HG03103 (cell line): ENCODE measurements at regions not wholly inside any gene's neighbourhood (a gene's known extent, or its start where the extent isn't known, plus 50 kb on each side); places are given as distances from the start of the nearest gene placed in this dataset.
"Not testable (repeated sequence)": the region's sequence is repeated elsewhere in the genome, so short reads cannot be mapped to it uniquely, and the experiment has no call there.

ENCODE experiments used
- ATAC-seq: cut with Tn5 transposase; IDR thresholded peaks from one replicate; pipeline ENCODE4 v1.9.1; 2021; ENCODE audit warnings: low read depth; ENCODE audit not compliant: unreplicated experiment

DNA sequence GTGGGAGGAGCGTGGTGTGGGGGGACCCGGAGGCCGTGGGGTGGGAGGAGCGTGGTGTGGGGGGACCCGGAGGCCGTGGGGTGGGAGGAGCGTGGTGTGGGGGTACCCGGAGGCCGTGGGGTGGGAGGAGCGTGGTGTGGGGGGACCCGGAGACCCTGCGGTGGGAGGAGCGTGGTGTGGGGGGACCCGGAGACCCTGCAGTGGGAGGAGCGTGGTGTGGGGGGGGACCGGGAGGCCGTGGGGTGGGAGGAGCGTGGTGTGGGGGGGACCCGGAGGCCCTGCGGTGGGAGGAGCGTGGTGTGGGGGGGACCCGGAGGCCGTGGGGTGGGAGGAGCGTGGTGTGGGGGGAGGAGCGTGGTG lies 203.5 kb downstream of the DLL1 start:
- ATAC-seq: not testable (repeated sequence)

DNA sequence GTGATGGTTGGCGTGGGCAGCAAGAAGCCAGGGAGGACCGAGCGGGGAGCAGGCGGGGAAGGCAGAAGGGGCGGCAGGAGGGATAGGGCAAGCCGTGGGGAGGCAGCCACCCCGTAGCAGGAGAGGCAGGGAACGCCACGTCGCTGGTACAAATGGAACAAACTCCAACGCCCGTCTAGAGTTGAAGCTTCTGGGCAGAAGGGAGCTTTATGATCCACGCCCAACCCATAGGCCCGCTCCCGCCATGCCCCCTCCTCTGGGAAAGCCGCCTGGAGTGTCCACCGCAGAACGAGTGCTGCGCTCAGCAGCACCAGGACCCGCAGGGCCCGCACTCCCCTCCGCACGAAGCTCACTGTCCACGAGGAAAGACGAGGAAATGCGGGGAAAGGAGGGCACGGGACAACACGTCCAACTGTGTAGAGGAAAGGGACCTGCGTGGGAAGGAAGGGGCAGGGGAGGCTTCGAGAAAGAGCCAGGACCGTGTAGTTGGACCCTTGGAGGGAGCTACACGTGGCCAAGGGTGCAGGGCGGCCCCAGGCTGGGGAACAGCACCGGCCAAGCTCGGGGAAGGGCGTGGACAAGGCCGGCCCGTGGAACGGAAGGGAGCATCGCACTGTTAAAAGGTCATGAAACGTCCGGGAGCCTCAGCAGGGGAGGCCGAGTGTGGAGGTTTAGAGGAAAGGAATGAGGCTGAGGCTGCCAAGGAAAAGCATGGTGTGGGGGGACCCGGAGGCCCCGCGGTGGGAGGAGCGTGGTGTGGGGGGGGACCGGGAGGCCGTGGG lies 204.0 kb downstream of the DLL1 start:
- ATAC-seq: no peak

DNA sequence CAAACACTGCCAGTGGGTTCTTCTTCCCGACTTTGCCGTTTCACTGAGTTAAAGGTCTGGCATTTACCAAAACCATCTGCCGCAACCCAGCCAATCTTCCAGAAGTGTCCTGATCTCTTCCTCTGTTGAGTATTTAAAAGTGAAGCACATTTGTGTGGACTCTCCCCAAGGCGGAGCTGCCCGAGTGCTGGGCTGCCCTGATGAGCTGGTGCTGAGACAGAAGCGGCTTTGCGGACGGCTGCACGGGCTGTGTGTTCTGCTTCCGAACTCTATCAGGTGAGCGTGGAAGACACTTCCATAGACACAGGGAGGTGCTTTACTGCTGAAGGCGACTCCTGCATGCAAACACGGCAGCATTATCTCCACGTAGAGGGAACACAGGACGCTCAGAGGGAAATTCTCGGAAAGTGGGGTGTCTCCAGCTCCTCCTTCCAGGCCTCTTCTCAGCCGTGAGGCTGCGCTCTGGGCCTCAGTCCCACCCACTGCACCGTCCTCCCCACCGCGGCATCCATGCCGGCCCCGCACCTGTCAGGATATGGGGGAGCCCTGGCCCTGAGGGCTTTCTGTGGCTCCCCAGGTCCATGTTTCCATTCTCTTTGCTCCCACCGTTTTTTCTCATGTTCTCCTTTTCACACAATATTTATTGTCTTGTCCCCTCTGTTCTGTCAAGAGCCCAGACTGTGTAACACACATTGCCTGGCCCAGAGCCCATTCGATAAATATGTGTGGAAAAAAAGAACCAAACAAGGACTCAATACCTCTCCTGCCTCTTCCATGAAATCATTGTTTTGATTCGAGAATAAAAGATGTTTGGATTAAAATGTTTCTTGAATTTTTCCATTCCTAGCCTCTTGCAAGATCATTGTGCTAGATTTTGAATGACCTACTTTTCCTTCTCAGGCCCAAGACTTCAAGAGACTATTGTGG lies 205.1 kb downstream of the DLL1 start:
- ATAC-seq: no peak

- ATAC-seq: no peak
Measured at GRCh38 chr6:170084166-170084730, 206.6 kb downstream of the DLL1 start.

DNA sequence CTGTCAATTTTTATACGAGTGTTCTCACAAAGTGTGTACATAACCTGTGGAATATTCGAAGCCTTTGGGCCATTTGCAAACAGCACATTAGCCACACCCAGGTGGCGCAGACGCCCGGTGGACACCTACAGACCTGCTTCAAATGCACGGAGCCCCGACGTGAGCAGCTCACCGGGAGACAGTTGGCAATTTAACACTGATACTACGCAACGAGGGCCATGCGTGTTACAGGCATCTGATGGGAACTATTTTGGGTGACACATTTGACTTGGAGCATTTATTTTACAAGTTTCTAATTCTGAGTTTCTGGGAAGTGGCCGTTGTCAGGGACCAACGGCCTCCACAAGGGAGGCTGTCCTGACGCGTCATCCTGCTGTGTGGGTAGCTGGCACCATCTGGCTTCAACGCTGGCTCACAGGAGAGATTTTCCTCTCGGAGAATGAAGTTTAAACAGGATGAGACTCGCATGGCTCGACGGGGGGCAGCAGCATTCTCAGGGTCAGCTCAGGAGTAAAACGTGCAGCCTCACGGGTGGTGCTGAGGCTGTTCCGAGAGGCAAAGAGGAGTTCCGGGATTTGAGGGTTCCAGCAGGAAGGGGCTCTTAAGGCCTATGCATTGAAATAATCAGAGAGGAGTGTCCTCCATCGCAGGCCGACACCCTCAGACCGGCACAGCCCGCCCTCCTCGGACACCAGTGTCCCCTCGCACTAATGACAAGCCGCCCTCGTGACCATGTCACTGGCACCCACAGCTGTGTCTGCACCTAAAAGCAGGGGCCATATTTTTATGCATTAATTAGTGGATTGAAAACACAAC lies 207.4 kb downstream of the DLL1 start:
- ATAC-seq: no peak

DNA sequence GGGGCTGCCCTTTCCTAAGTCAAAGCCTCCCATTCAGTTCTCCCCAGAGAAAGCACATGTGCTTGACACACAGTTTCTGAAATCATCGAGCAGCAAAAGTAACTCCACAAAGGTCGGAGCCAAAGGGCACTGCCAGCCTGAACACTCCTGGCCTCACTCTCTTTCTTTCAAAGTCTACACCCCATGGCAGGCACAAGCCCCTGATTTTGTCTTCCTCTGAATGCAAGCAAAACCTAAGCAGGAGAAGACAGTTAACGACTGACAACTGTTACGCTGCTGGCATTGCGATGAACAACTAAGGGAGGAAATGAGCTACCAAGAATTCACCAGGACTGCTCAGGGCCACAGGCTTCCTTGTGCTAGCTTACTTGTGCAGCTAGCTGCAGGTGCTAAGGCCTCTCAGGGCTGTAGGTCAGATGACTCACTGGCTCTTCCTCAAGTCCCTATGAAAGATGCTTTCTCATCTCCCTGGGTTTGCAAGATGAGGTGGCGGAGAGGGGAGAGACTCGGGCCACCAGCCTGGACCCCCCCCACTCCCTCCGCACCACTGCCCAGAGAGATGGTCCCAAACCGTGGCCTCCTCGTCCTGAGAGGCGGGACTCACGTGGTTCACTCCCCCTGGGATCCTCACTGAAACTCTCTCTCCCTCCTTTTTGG lies 208.2 kb downstream of the DLL1 start:
- ATAC-seq: no peak

DNA sequence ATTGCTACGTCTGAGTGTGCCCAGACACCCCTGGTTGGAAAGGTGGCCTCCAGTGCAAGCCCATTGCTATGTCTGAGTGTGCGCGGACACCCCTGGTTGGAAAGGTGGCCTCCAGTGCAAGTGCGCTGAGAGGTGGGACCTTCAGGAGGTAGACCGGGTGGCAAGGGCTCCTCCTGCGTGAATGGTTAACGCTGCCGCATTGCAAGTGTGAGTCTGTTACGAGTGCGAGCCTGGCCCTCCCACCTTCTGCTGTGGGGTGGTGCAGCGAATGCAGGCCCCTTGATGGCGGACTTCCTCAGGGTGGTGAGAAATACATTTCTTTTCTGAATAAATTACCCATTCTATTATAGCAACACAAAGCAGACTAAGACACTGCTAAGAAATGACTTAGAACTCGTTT lies 208.8 kb downstream of the DLL1 start:
- no peak for ATAC-seq

- no peak for ATAC-seq
Measured at GRCh38 chr6:170081556-170081955, 209.3 kb downstream of the DLL1 start.

DNA sequence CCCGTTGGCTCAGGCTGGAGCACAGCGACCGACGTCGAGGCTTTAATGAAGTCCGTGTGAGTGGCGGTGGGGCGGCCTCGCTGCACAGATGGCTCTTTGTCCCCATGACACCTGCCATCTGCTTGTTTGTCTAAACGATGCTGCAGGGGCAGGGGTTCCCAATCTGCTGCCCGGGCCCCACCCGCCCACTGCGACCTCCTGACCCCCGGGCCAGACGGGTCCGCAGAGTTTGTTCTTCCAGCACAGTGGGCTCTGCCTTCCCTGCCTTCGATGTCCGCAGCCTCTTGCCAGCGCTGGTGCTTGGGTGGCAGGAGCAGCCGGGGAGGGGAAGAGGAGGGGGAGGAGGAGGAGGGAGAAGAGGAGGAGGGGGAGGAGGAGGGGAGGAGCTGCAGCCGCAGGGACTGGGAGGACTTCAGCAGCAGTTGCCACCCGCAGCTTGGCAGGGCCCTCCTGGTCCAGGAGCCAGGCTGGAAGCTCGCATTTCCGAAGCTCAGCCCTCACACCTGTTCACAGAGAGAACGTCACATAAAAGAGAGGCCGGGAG lies 210.0 kb downstream of the DLL1 start:
- no peak for ATAC-seq

DNA sequence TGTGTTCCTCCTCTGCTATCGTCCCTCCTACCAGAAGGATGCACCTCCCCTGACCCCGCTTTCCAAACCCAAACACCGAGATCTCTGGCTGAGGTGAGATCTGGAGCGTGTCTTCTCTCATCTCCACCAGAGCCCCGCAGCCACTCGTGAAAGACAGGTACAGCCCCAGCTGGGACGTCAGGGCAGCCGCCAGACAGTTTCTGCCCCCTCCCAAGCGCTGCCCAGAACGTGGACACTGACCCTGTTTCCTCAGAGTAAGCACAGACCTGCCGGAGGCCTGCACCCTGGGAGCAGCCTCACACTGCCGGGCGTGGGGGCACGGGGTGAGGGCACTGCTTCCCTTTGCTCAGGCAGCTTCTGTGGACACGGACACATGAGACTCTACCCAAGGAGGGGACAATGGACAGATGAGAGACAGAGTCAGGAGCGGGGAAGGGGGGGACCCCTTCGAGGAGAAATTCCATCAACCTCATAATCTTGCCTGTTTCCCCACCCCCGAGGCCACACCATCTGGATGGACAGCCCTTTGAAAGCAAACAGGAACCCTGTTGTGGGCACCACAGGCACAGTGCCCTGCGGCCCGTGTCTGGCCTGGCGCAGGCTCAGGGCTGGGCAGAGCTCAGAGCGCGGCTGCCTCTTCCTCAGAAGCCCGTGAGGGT lies 210.6 kb downstream of the DLL1 start:
- no peak for ATAC-seq

- ATAC-seq: no peak
Measured at GRCh38 chr6:170076466-170077165, 214.3 kb downstream of the DLL1 start.

DNA sequence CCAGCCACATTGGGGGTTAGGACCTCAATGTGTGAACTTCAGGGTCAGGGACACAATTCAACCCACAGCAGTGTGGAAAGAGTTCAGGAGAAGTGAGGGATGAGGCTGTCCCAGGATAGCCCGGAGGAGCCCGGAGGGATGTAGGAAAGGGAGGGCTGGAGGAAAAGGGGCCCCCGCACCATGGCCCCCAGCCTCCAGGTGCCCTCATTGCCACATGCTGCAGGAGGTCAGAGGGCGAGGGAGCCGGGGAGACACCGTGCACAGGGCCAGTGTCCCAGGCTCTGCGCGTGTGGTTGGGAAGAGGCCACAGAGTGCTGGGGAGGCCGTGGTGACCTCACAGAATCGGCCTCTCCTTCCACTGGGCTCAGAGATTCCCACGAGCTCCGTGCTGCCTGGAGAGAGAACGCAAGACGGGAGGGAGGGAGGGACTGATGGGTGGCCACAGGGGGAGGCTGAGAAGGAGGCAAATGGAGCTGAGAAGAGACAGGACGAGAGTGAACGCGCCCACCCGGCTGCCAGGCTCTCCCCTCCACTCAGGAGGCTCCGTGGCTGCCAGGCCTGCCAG lies 215.1 kb downstream of the DLL1 start:
- ATAC-seq: no peak

DNA sequence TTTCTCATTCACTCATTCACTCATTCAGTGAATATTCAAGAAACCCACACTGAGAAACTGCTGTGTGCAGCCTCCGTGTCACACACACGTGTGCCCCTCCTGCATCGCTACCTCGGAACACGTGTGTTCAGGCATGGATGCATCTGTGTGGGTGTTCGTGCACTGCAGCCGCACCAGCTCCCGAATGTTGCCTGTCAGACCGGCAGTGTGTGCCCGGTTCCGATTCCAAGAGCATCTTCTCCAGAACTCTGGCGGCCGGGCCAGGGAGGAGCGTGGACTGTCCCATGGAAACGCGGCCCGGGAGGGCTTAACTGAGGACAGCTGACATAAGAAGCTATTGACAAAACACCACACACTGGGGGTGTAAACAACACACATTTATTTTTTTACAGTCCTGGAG lies 216.0 kb downstream of the DLL1 start:
- no peak for ATAC-seq

DNA sequence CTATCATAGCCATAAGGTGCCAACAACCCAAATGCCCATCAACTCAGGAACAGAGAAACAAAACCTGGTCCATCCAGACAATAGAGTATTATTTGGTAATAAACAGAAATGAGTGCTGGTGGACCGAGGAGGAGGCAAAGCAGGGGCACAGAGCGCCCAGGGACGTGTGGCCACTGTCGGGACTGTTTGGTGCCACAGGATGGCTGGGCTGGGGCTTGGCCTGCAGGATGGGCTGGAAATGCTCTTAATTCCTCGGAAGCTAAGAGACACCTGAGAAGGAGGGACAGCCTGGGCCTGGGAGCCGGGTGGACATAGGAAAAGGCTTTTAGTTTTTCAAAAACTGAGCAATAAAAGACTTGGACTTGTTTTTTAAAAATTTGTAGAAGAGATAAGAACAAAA lies 216.4 kb downstream of the DLL1 start:
- ATAC-seq: no peak

DNA sequence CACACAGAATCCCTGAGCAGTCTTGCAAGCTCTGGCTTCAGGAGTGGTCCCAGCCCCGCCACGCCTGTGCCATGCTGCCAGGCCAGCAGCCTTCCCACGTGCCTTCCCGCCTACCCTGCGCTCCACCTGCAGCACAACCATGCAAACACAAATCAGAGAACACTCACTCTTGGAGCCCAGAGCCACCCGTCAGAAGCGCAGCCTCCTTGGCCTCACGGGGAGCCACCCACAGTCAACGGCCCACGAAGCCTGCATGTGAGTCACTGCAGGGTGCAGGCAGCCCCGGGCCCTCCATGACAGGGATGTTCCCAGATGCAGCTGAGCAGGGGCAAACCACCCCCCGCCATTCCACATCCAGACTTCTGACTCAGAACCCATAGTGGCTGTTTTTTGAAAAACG lies 217.0 kb downstream of the DLL1 start:
- ATAC-seq: no peak

GRCh38 chr6:170072246-170072645 lies 218.6 kb downstream of the DLL1 start:
- no peak for ATAC-seq

GRCh38 chr6:170069611-170070010 lies 221.3 kb downstream of the DLL1 start:
- no peak for ATAC-seq

DNA sequence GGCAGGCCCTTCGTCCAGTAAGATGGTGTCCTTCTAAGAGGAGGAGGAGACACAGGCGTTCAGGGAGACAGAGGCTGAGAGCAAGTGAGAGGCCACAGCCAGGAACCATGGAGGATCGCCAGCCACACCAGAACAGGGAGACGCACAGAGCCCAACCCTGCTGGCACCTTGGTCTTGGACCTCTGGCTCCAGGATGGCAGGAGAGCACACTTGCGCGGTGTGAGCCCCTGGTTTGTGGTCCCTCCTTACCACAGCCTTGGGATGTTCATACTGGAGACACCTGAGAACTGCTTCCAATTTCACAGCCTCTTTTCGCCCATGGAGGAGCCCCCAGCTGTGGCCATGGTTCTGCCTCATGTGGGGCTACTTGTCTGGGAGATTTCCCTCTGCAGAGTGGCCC lies 222.4 kb downstream of the DLL1 start:
- no peak for ATAC-seq
